ENCODE measurements at regions not wholly inside any gene's neighbourhood (a gene's known extent, or its start where the extent isn't known, plus 50 kb on each side); places are given as distances from the start of the nearest gene placed in this dataset.

GRCh38 chrX:43255596-43255995 lies 400.5 kb upstream of the MAOA start:
- WGBS (ENCODE audit: insufficient coverage), result 100% methylated on average over 1 of the region's 1 CpG
- H3K9me3 ChIP-seq, result no peaks in the 10 kb centered on the region
- no peak overlapping the region for H3K4me3 Mint-ChIP-seq
- H3K27ac Mint-ChIP-seq, result no peak overlapping the region
- no peaks in the 10 kb centered on the region for H3K36me3 Mint-ChIP-seq
- H3K9me3 Mint-ChIP-seq, result peaks cover 0 to 14% (median 4%) of the 10 kb centered on the region in 3 donors
- ChIA-PET POLR2A (no interaction called here), CTCF (no interaction called here)
- no peak for ATAC-seq (replicated peaks in 1 of 4)
- H3K4me3 ChIP-seq (ENCODE audit: control insufficient read depth in 1 of 2, extremely low read depth in 1 of 2, low read length in 1 of 2), result no peak overlapping the region
- no peak overlapping the region for H3K27ac ChIP-seq (ENCODE audit: low read length)
- H3K4me1 ChIP-seq (ENCODE audit: control insufficient read depth in 1 of 2, extremely low read depth in 1 of 2, insufficient read depth in 2 of 2, low read length in 2 of 2), result no peaks in the 10 kb centered on the region
- no peaks in the 10 kb centered on the region for H3K27me3 ChIP-seq (replicated peaks in 1 of 2; ENCODE audit: control insufficient read depth in 2 of 2, extremely low read depth in 1 of 2, insufficient read depth in 2 of 2, low read length in 1 of 2)
- H3K4me1 Mint-ChIP-seq, result no peaks in the 10 kb centered on the region
- H3K27me3 Mint-ChIP-seq, result no peaks in the 10 kb centered on the region
- DNase-seq, result no peak
- H3K36me3 ChIP-seq (ENCODE audit: control insufficient read depth in 2 of 2, extremely low read depth in 1 of 2, insufficient read depth in 1 of 2, low read length in 1 of 2), result no peaks in the 10 kb centered on the region

DNA sequence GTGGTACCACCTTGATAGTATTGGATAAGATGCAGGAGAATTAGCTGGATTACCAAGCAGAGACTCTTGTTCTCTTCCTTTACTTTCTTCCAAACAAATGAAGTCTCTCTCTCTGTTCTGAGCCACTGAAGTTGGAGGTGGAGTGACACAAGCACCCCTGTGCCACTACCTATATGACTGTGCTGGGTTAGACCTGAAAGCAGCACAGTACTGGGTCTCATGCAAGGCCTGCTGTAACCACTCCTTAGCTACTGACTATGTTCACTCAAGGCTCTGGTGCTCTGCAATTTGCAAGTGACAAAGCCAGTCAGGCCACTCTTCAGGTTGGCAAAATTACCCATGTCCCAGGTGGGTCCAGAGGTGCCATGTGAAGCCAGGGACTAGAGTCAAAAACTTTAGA lies 389.6 kb upstream of the MAOA start:
- DNase-seq, result no peak
- Mint-ChIP-seq H3K36me3 (no peaks in the 10 kb centered on the region), H3K27ac (no peak overlapping the region), H3K4me1 (no peaks in the 10 kb centered on the region), H3K4me3 (no peak overlapping the region), H3K9me3 (peaks cover 0 to 9% (median 7%) of the 10 kb centered on the region in 3 donors), H3K27me3 (peaks cover 0 to 7% of the 10 kb centered on the region in 2 donors)
- Histone ChIP-seq H3K27me3 (replicated peaks in 1 of 2; ENCODE audit: control insufficient read depth in 2 of 2, extremely low read depth in 1 of 2, insufficient read depth in 2 of 2, low read length in 1 of 2) (no peaks in the 10 kb centered on the region), H3K4me1 (ENCODE audit: control insufficient read depth in 1 of 2, extremely low read depth in 1 of 2, insufficient read depth in 2 of 2, low read length in 2 of 2) (no peaks in the 10 kb centered on the region), H3K27ac (ENCODE audit: low read length) (no peak overlapping the region), H3K36me3 (ENCODE audit: control insufficient read depth in 2 of 2, extremely low read depth in 1 of 2, insufficient read depth in 1 of 2, low read length in 1 of 2) (no peaks in the 10 kb centered on the region), H3K4me3 (ENCODE audit: control insufficient read depth in 1 of 2, extremely low read depth in 1 of 2, low read length in 1 of 2) (no peak overlapping the region), H3K9me3 (no peaks in the 10 kb centered on the region)
- ATAC-seq (replicated peaks in 1 of 4), result no peak
- ChIA-PET POLR2A (no interaction called here), CTCF (no interaction called here)

DNA sequence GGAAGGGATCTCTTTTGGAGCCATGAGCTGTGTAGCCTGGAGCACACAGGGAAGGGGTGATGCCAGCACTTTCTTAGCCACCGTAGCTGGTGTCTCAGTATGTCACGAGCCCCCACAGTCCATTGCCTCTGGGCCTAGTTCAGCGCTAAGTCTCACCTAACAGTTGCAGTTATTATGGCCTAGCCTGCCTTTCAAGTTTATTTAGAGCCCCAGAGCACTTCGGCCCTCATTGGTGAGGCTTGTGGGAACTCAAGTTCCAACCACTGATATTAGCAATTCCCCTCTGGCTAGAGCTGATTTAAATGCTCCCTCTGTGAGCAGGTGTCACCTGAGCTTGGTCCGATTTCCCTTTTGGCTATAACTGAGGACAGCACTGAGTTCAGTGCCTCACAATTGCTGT lies 388.4 kb upstream of the MAOA start:
- no peaks in the 10 kb centered on the region for H3K36me3 Mint-ChIP-seq
- ChIA-PET CTCF (no interaction called here), POLR2A (no interaction called here)
- no peak overlapping the region for H3K4me3 ChIP-seq (ENCODE audit: control insufficient read depth in 1 of 2, extremely low read depth in 1 of 2, low read length in 1 of 2)
- H3K27me3 ChIP-seq (replicated peaks in 1 of 2; ENCODE audit: control insufficient read depth in 2 of 2, extremely low read depth in 1 of 2, insufficient read depth in 2 of 2, low read length in 1 of 2), result no peaks in the 10 kb centered on the region
- H3K9me3 Mint-ChIP-seq, result peaks cover 0 to 7% (median 6%) of the 10 kb centered on the region in 3 donors
- H3K4me1 Mint-ChIP-seq, result no peaks in the 10 kb centered on the region
- H3K27ac Mint-ChIP-seq, result no peak overlapping the region
- no peaks in the 10 kb centered on the region for H3K9me3 ChIP-seq
- no peak for ATAC-seq (replicated peaks in 1 of 4)
- H3K36me3 ChIP-seq (ENCODE audit: control insufficient read depth in 2 of 2, extremely low read depth in 1 of 2, insufficient read depth in 1 of 2, low read length in 1 of 2), result no peaks in the 10 kb centered on the region
- no peaks in the 10 kb centered on the region for H3K4me1 ChIP-seq (ENCODE audit: control insufficient read depth in 1 of 2, extremely low read depth in 1 of 2, insufficient read depth in 2 of 2, low read length in 2 of 2)
- no peak for DNase-seq
- no CpG with 5 or more reads among the region's 5 CpGs for WGBS (ENCODE audit: insufficient coverage)
- H3K4me3 Mint-ChIP-seq, result no peak overlapping the region
- H3K27ac ChIP-seq (ENCODE audit: low read length), result no peak overlapping the region
- peaks cover 0 to 7% of the 10 kb centered on the region in 2 donors for H3K27me3 Mint-ChIP-seq

DNA sequence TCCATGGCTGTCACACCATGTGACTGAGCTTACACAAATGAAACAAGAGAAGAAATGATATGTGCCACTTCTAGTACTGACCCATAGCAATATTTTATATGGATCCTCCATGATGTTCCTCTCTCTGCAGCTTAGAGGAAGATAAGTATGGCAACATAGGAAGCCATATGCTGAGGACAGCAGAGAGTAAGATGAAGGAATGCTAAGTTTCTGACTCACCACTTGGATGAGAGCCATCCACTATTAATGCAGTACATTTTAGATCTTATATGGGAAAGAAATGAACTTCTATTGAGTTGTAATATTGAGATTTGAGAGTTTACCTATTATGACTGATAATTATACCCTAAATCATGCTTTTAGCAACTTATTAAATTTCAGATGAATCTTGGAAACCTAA lies 386.9 kb upstream of the MAOA start:
- Histone ChIP-seq H3K27me3 (replicated peaks in 1 of 2; ENCODE audit: control insufficient read depth in 2 of 2, extremely low read depth in 1 of 2, insufficient read depth in 2 of 2, low read length in 1 of 2) (no peaks in the 10 kb centered on the region), H3K9me3 (no peaks in the 10 kb centered on the region), H3K36me3 (ENCODE audit: control insufficient read depth in 2 of 2, extremely low read depth in 1 of 2, insufficient read depth in 1 of 2, low read length in 1 of 2) (no peaks in the 10 kb centered on the region), H3K4me3 (ENCODE audit: control insufficient read depth in 1 of 2, extremely low read depth in 1 of 2, low read length in 1 of 2) (no peak overlapping the region), H3K4me1 (ENCODE audit: control insufficient read depth in 1 of 2, extremely low read depth in 1 of 2, insufficient read depth in 2 of 2, low read length in 2 of 2) (no peaks in the 10 kb centered on the region), H3K27ac (ENCODE audit: low read length) (no peak overlapping the region)
- Mint-ChIP-seq H3K4me1 (no peaks in the 10 kb centered on the region), H3K36me3 (no peaks in the 10 kb centered on the region), H3K27ac (no peak overlapping the region), H3K27me3 (peaks cover 0 to 7% of the 10 kb centered on the region in 2 donors), H3K4me3 (no peak overlapping the region), H3K9me3 (peaks cover 0 to 7% (median 6%) of the 10 kb centered on the region in 3 donors)
- DNase-seq (no peak), ATAC-seq (replicated peaks in 1 of 4) (no peak)
- CTCF ChIA-PET, result no interaction called here
- POLR2A ChIA-PET, result interaction anchor here in 1 of 2 donors (0.6 kb wide), 1 partner anchor 48 kb away, joined by 3 read pairs; no protein-coding TSS in a partner anchor

DNA sequence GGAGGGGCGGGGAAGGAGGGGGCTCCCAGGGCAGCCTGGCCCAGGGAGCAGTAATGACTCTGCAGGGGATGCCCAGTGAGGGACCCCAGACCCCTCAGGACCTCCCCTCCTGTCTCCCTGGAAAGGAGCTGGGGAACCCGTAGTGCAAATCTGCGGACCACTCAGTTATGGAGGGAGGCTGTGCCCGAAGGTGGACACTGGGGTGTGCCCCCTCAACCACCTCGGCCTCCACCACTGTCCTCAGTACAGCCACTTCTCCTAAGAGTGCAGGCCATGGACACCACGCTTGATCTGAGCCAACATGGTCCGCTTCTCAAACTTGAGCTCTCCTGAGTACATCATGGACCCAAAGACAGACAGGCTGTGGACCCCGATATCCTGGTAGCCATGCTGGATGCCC lies 378.2 kb upstream of the MAOA start:
- no peaks in the 10 kb centered on the region for H3K4me1 Mint-ChIP-seq
- Histone ChIP-seq H3K27me3 (replicated peaks in 1 of 2; ENCODE audit: control insufficient read depth in 2 of 2, extremely low read depth in 1 of 2, insufficient read depth in 2 of 2, low read length in 1 of 2) (no peaks in the 10 kb centered on the region), H3K27ac (ENCODE audit: low read length) (no peak overlapping the region), H3K9me3 (no peaks in the 10 kb centered on the region), H3K4me3 (ENCODE audit: control insufficient read depth in 1 of 2, extremely low read depth in 1 of 2, low read length in 1 of 2) (no peak overlapping the region), H3K36me3 (ENCODE audit: control insufficient read depth in 2 of 2, extremely low read depth in 1 of 2, insufficient read depth in 1 of 2, low read length in 1 of 2) (no peaks in the 10 kb centered on the region), H3K4me1 (ENCODE audit: control insufficient read depth in 1 of 2, extremely low read depth in 1 of 2, insufficient read depth in 2 of 2, low read length in 2 of 2) (no peaks in the 10 kb centered on the region)
- 100% methylated on average over 3 of the region's 8 CpGs for WGBS (ENCODE audit: insufficient coverage)
- ChIA-PET POLR2A (no interaction called here), CTCF (no interaction called here)
- peaks cover 0 to 4% of the 10 kb centered on the region in 2 donors for H3K27me3 Mint-ChIP-seq
- H3K4me3 Mint-ChIP-seq, result no peak overlapping the region
- peaks cover 4 to 6% (median 4%) of the 10 kb centered on the region in 3 donors for H3K9me3 Mint-ChIP-seq
- H3K27ac Mint-ChIP-seq, result no peak overlapping the region
- DNase-seq, result no peak
- no peak for ATAC-seq (replicated peaks in 1 of 4)
- no peaks in the 10 kb centered on the region for H3K36me3 Mint-ChIP-seq

- no peak overlapping the region for H3K4me3 Mint-ChIP-seq
Measured at GRCh38 chrX:43278440-43278839, 377.7 kb upstream of the MAOA start.

DNA sequence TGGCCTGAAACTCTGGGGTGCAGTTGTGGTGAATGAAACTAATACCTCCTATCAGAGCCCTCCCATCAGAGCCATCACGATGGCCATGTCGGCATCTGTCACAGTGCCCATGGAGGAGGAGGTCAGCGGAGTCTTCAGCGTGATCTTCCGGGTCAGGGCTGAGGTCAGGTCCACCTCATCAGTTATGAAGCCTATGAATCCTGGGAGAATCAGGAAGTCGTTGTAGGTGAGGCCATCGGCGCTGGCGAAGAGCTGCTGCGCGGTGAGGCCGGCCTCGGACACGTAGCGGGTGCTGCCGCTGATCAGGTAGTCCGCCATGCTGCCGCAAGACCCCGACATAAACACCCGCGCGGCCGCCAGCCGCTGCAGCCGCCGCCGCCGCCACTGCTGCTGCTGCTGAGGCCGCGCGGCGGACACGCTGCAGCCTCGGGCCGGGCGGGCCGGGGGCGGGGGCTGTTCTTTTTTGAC lies 376.7 kb upstream of the MAOA start:
- Mint-ChIP-seq H3K4me1 (no peaks in the 10 kb centered on the region), H3K27me3 (peaks cover 0 to 8% of the 10 kb centered on the region in 2 donors), H3K27ac (no peak overlapping the region), H3K4me3 (no peak overlapping the region), H3K36me3 (no peaks in the 10 kb centered on the region), H3K9me3 (peaks cover 4 to 8% (median 5%) of the 10 kb centered on the region in 3 donors)
- POLR2A ChIA-PET, result no interaction called here
- WGBS (ENCODE audit: insufficient coverage), result 97% methylated on average over 15 of the region's 38 CpGs
- Histone ChIP-seq H3K4me3 (ENCODE audit: control insufficient read depth in 1 of 2, extremely low read depth in 1 of 2, low read length in 1 of 2) (no peak overlapping the region), H3K36me3 (ENCODE audit: control insufficient read depth in 2 of 2, extremely low read depth in 1 of 2, insufficient read depth in 1 of 2, low read length in 1 of 2) (no peaks in the 10 kb centered on the region), H3K9me3 (no peaks in the 10 kb centered on the region), H3K27me3 (replicated peaks in 1 of 2; ENCODE audit: control insufficient read depth in 2 of 2, extremely low read depth in 1 of 2, insufficient read depth in 2 of 2, low read length in 1 of 2) (no peaks in the 10 kb centered on the region), H3K27ac (ENCODE audit: low read length) (no peak overlapping the region), H3K4me1 (ENCODE audit: control insufficient read depth in 1 of 2, extremely low read depth in 1 of 2, insufficient read depth in 2 of 2, low read length in 2 of 2) (no peaks in the 10 kb centered on the region)
- DNase-seq (no peak), ATAC-seq (replicated peaks in 1 of 4) (no peak)
- CTCF ChIA-PET, result no interaction called here

More at GRCh38 chrX:43278440-43278839, 377.7 kb upstream of the MAOA start:
- ChIA-PET CTCF (no interaction called here), POLR2A (no interaction called here)
- Histone ChIP-seq H3K27ac (ENCODE audit: low read length) (no peak overlapping the region), H3K36me3 (ENCODE audit: control insufficient read depth in 2 of 2, extremely low read depth in 1 of 2, insufficient read depth in 1 of 2, low read length in 1 of 2) (no peaks in the 10 kb centered on the region), H3K4me3 (ENCODE audit: control insufficient read depth in 1 of 2, extremely low read depth in 1 of 2, low read length in 1 of 2) (no peak overlapping the region), H3K4me1 (ENCODE audit: control insufficient read depth in 1 of 2, extremely low read depth in 1 of 2, insufficient read depth in 2 of 2, low read length in 2 of 2) (no peaks in the 10 kb centered on the region), H3K27me3 (replicated peaks in 1 of 2; ENCODE audit: control insufficient read depth in 2 of 2, extremely low read depth in 1 of 2, insufficient read depth in 2 of 2, low read length in 1 of 2) (no peaks in the 10 kb centered on the region), H3K9me3 (no peaks in the 10 kb centered on the region)
- H3K9me3 Mint-ChIP-seq, result peaks cover 4 to 8% (median 5%) of the 10 kb centered on the region in 3 donors
- ATAC-seq (replicated peaks in 1 of 4) (no peak), DNase-seq (no peak)
- H3K4me1 Mint-ChIP-seq, result no peaks in the 10 kb centered on the region
- WGBS (ENCODE audit: insufficient coverage), result 95% methylated on average over 15 of the region's 19 CpGs
- no peaks in the 10 kb centered on the region for H3K36me3 Mint-ChIP-seq
- no peak overlapping the region for H3K27ac Mint-ChIP-seq
- peaks cover 0 to 4% of the 10 kb centered on the region in 2 donors for H3K27me3 Mint-ChIP-seq

Measured in T-cell (primary cell).